Neural cell (in vitro differentiated cells): ENCODE measurements at regions not wholly inside any gene's neighbourhood (a gene's known extent, or its start where the extent isn't known, plus 50 kb on each side); places are given as distances from the start of the nearest gene placed in this dataset.

Source experiments
- H2AFZ ChIP-seq: fragments of 200-600, 300-800 bp; sonication (generic), shearing (Covaris generic); 2 replicates; pipeline ENCODE4 v1.6.0; 2014; ENCODE audit warnings: low read depth, mild to moderate bottlenecking, antibody characterized with exemption, low read length, moderate library complexity
- H3F3A ChIP-seq: fragments of 200-600 bp; shearing (Covaris generic); 2 replicates; pipeline ENCODE4 v1.6.1; 2016; ENCODE audit warnings: mild to moderate bottlenecking, moderate library complexity, mixed read lengths, antibody characterized with exemption, low read length; ENCODE audit not compliant: insufficient read depth, poor library complexity, severe bottlenecking
- H3K27ac ChIP-seq: fragments of 200-600, 300-800 bp; sonication (generic), shearing (Covaris generic); 2 replicates; pipeline ENCODE4 v1.5.1; 2014; ENCODE audit warnings: mild to moderate bottlenecking, low read length, moderate library complexity
- H3K27me3 ChIP-seq: fragments of 300-800, 200-600 bp; sonication (generic), shearing (Covaris generic); 2 replicates; pipeline ENCODE4 v1.6.0; 2014; ENCODE audit warnings: mild to moderate bottlenecking, low read depth, low read length, moderate library complexity; ENCODE audit not compliant: insufficient read depth
- H3K36me3 ChIP-seq: fragments of 300-800, 200-600 bp; sonication (generic), shearing (Covaris generic); 2 replicates; pipeline ENCODE4 v1.5.1; 2014; ENCODE audit warnings: mild to moderate bottlenecking, antibody characterized with exemption, low read length, moderate library complexity; ENCODE audit not compliant: insufficient read depth
- H3K4me2 ChIP-seq: fragments of 300-800, 200-600 bp; sonication (generic), shearing (Covaris generic); 2 replicates; pipeline ENCODE4 v1.6.0; 2014; ENCODE audit warnings: mild to moderate bottlenecking, low read length
- H3K4me3 ChIP-seq: fragments of 300-800, 200-600 bp; sonication (generic), shearing (Covaris generic); 2 replicates; pipeline ENCODE4 v1.5.1; 2014; ENCODE audit warnings: mild to moderate bottlenecking, low read length, moderate library complexity
- H3K79me2 ChIP-seq: fragments of 200-600 bp; shearing (Covaris generic); replicated peaks from 2 replicates; pipeline ENCODE4 v1.6.0; 2014; ENCODE audit warnings: mild to moderate bottlenecking, low read length, moderate library complexity; ENCODE audit not compliant: insufficient read depth
- H3K9ac ChIP-seq: fragments of 300-800, 200-600 bp; sonication (generic), shearing (Covaris generic); 2 replicates; pipeline ENCODE4 v1.6.1; 2016; ENCODE audit warnings: mild to moderate bottlenecking, low read length, mixed read lengths
- H3K9me2 ChIP-seq: fragments of 200-600 bp; shearing (Covaris generic); 2 replicates; pipeline ENCODE4 v1.6.1; 2016; ENCODE audit warnings: mild to moderate bottlenecking, low read length, mixed read lengths; ENCODE audit not compliant: insufficient read depth
- H3K9me3 ChIP-seq: fragments of 200-600, 300-800 bp; sonication (generic), shearing (Covaris generic); 2 replicates; pipeline ENCODE4 v1.6.1; 2016; ENCODE audit warnings: mild to moderate bottlenecking, mixed run types, low read length, moderate library complexity, mixed read lengths
- H4K20me1 ChIP-seq: fragments of 200-600 bp; shearing (Covaris generic); 2 replicates; pipeline ENCODE4 v1.6.1; 2016; ENCODE audit warnings: mild to moderate bottlenecking, mixed run types; ENCODE audit not compliant: insufficient read depth
- CTCF ChIP-seq: fragments of 450-650 bp; IDR thresholded peaks from 2 replicates; pipeline ENCODE4 v1.5.1; 2014; ENCODE audit warnings: antibody characterized with exemption, mild to moderate bottlenecking, moderate library complexity; ENCODE audit not compliant: poor library complexity, severe bottlenecking
- EP300 ChIP-seq: fragments of 450-650 bp; conservative IDR thresholded peaks from 2 replicates; pipeline ENCODE4 v1.6.1; 2014; ENCODE audit warnings: antibody characterized with exemption, mild to moderate bottlenecking, moderate library complexity; ENCODE audit not compliant: poor library complexity, severe bottlenecking
- EZH2 ChIP-seq: fragments of 200-600, 300-800 bp; shearing (Covaris generic), sonication (generic); IDR thresholded peaks from 2 replicates; pipeline ENCODE4 v1.6.1; 2014; ENCODE audit warnings: antibody characterized with exemption, low read length, borderline replicate concordance, mild to moderate bottlenecking; ENCODE audit not compliant: insufficient read depth, poor library complexity, severe bottlenecking
- MXI1 ChIP-seq: fragments of 450-650 bp; conservative IDR thresholded peaks from 2 replicates; pipeline ENCODE4 v1.6.1; 2014; ENCODE audit warnings: antibody characterized with exemption, mild to moderate bottlenecking; ENCODE audit not compliant: poor library complexity, severe bottlenecking
- POLR2AphosphoS5 ChIP-seq: IDR thresholded peaks from 2 replicates; pipeline ENCODE4 v1.6.1; 2012
- RAD21 ChIP-seq: fragments of 450-650 bp; conservative IDR thresholded peaks from 2 replicates; pipeline ENCODE4 v1.6.1; 2014; ENCODE audit warnings: antibody characterized with exemption, mild to moderate bottlenecking, moderate library complexity
- REST ChIP-seq: IDR thresholded peaks from 2 replicates; pipeline ENCODE4 v1.6.1; 2012; ENCODE audit warnings: borderline replicate concordance
- SMC3 ChIP-seq: fragments of 450-650 bp; conservative IDR thresholded peaks from 2 replicates; pipeline ENCODE4 v1.6.1; 2014; ENCODE audit warnings: antibody characterized with exemption, mild to moderate bottlenecking, moderate library complexity; ENCODE audit not compliant: poor library complexity
- TAF1 ChIP-seq: IDR thresholded peaks from 2 replicates; pipeline ENCODE4 v1.6.1; 2012; ENCODE audit warnings: low read depth

GRCh38 chr15:98480844-98481243 lies 167.5 kb upstream of the IGF1R start:
- Histone ChIP-seq H3K9me3 (no peaks in the 10 kb centered on the region), H3K36me3 (no peaks in the 10 kb centered on the region), H3K27ac (no peak overlapping the region), H4K20me1 (no peaks in the 10 kb centered on the region), H3F3A (no peaks in the 10 kb centered on the region), H3K27me3 (no peaks in the 10 kb centered on the region), H3K9me2 (no peaks in the 10 kb centered on the region), H3K4me2 (no peak overlapping the region), H3K4me3 (no peak overlapping the region), H3K79me2 (no peaks in the 10 kb centered on the region), H2AFZ (no peak overlapping the region), H3K9ac (no peak overlapping the region)
- TF ChIP-seq RAD21 (no peak), MXI1 (no peak), EZH2 (no peak), TAF1 (no peak)

GRCh38 chr15:98483575-98484130 lies 164.7 kb upstream of the IGF1R start:
- Histone ChIP-seq H4K20me1 (no peaks in the 10 kb centered on the region), H3K36me3 (no peaks in the 10 kb centered on the region), H3K9me3 (no peaks in the 10 kb centered on the region), H3F3A (no peaks in the 10 kb centered on the region), H3K27me3 (no peaks in the 10 kb centered on the region), H2AFZ (no peak overlapping the region), H3K79me2 (no peaks in the 10 kb centered on the region), H3K9me2 (no peaks in the 10 kb centered on the region), H3K4me3 (no peak overlapping the region), H3K27ac (no peak overlapping the region), H3K9ac (no peak overlapping the region), H3K4me2 (no peak overlapping the region)
- no peak for TF ChIP-seq EZH2
- no peak for TF ChIP-seq MXI1
- no peak for TF ChIP-seq REST
- no peak for TF ChIP-seq SMC3
- no peak for TF ChIP-seq POLR2AphosphoS5
- TF ChIP-seq TAF1 = no peak
- no peak for TF ChIP-seq CTCF
- TF ChIP-seq RAD21 = no peak
- TF ChIP-seq EP300 = no peak

- Histone ChIP-seq H3K4me3 (no peak overlapping the region), H3F3A (no peaks in the 10 kb centered on the region), H3K9me2 (no peaks in the 10 kb centered on the region), H3K4me2 (no peak overlapping the region), H3K27me3 (no peaks in the 10 kb centered on the region), H3K36me3 (no peaks in the 10 kb centered on the region), H3K9ac (no peak overlapping the region), H2AFZ (no peak overlapping the region), H4K20me1 (no peaks in the 10 kb centered on the region), H3K27ac (no peak overlapping the region), H3K79me2 (no peaks in the 10 kb centered on the region), H3K9me3 (no peaks in the 10 kb centered on the region)
- TF ChIP-seq POLR2AphosphoS5 (no peak), EP300 (no peak), MXI1 (no peak), REST (no peak), RAD21 (no peak), EZH2 (no peak), TAF1 (no peak), CTCF (no peak), SMC3 (no peak)
Measured at GRCh38 chr15:98484914-98485313, 163.4 kb upstream of the IGF1R start.
